NCI-H1417 (cell line): ENCODE measurements at regions not wholly inside any gene's neighbourhood (a gene's known extent, or its start where the extent isn't known, plus 50 kb on each side); places are given as distances from the start of the nearest gene placed in this dataset.

Experiments used
- DNase-seq, 3 experiments: peaks; one replicate each; lab custom pipeline; 2025; lab: John Stamatoyannopoulos, UW

DNA sequence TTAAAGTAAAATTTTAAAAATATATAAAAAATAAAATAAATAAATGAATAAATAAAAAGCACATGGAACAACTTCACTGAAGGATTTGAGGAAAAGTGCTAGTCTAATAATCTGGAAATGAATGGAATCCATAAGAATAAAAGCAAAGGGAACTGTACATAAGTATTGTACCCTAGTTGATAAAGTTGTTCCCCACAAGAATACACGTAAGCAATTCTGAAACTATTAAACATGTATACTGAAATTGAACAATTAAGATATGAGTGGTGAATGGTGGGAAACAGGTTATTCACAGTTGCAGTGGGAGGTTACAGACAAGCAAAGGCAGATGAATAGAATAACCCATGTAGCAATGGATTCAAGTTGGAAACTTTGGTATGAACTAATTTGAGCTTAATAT lies 853.2 kb upstream of the SOX9 start:
- DNase-seq, result no peak

GRCh38 chr17:71269201-71269600 lies 851.6 kb upstream of the SOX9 start:
- DNase-seq, result no peak

- DNase-seq, result no peak
Measured at GRCh38 chr17:71273441-71273840, 847.4 kb upstream of the SOX9 start.

DNA sequence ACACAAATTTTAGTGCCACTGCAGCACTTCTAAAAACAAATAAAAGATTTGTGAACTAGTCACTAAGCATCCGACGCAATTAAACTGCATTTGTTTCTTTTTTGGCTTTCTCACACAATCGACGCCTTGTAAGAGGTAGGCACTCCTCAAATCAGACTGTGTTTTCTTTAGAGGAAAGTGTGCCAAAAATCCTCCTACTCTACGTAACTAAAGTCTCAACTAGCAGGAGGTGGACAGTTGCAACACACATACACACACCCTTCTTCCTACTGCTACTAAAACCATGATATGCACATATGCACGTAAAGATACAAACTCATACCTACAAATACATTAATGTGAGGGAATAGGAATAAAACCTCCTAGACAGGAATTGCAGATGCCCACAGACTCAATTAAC lies 844.7 kb upstream of the SOX9 start:
- no peak for DNase-seq

GRCh38 chr17:71283486-71283885 lies 837.3 kb upstream of the SOX9 start:
- DNase-seq, result no peak

DNA sequence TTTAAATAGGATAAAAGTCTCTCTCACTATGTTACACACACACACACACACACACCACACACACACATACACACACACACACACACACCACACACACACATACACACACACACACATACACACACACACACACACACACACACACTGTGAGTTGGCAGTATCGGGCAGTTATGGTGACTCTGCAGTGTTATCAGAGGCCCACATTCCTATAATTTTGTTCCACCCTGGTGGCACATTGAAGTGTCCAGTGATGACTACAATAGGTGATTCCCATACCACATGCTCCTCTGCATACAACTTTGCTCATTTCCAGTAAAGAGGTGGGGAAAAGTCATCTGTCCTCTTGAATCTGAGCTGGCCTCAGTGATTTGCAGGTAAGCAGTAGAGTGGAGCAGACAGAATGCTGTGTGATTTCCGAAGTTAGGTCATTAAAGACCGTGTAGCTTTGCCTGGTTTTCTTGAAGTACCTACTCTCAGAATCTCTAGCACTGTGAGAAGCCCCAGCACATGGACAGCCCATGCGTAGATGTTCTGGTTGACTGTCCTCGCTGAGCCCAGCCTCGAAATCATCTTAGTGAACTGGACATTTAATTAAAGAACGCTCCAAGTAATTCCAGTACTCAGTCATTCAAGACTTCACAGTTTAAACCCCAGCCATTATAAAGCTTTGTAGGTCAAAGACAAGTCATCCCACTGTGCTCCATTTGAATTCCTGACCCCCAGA lies 836.6 kb upstream of the SOX9 start:
- DNase-seq, result no peak

GRCh38 chr17:71286625-71287024 lies 834.2 kb upstream of the SOX9 start:
- no peak for DNase-seq

DNA sequence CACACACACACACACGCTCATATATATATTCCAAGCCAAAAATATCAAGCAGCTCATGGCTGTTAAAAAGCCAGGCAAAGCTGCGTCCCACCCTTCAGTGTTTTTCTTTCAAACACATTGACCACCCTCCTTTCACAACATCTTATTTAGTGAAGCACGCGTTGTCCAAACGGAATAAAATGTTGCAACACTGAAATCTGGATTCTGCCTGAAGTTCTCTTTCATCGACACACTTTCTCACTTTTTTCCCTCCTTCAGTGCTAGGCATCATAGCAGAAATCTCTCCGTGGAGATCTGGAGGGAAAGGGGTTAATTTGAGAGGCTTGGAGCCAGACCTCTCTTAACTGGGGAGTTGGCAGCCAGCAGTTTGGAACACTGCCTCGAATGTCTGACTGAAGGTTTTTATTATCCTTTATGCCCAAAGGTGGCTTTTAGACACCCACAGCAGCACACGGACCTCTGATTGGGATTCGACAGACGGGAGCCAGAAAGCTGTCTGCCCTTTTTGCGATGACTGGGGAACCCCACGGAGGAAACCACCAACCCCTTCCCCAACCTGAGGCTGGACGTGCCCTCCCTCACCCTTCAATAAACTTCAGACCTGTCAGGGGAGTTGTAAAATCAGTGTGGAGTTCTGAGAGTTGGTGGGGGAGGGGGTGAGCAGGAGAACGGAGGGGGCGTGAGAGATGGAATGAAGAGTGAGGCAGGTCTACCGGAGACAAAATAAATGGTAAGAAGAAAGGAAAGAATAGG lies 833.6 kb upstream of the SOX9 start:
- no peak for DNase-seq

GRCh38 chr17:71292006-71292405 lies 828.8 kb upstream of the SOX9 start:
- no peak for DNase-seq

DNA sequence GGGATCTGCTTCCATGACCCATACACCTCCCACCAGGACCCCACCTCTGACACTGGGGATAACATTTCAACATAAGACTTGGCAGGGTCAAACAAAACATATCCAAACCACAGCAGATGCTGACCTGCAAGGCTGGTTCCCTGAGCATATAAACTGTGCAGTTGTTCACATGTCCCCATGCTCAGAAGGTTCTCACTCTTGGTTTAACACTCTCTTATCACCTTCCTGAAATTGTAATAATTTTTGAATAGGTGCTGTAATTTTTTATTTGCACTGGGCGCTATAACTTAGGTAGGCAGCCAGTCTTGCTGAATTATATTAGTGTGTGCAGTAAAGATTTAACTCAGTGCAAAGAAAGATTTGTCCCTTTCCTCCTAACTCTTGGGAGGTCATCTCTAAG lies 824.8 kb upstream of the SOX9 start:
- DNase-seq, result no peak

DNA sequence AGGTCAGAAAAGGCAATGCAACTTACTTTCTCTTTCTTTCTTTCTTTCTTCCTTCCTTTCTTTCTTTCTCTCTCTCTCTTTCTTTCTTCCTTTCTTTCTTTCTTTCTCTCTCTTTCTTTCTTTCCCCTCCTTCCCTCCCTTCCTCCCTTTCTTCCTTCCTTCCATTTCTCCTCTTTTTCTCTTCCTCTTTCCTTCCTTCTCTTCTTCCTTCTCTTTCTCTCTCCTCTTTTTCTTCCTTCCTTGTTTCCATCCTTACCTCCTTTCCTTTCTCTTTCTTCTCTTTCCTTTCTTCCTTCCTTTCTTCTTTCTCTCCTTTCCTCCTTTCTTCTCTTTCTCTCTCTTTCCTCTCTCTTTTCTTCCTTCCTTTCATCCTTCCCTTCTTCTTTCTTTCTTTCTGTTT lies 819.8 kb upstream of the SOX9 start:
- no peak for DNase-seq

GRCh38 chr17:71302721-71303549 lies 817.9 kb upstream of the SOX9 start:
- no peak for DNase-seq

DNA sequence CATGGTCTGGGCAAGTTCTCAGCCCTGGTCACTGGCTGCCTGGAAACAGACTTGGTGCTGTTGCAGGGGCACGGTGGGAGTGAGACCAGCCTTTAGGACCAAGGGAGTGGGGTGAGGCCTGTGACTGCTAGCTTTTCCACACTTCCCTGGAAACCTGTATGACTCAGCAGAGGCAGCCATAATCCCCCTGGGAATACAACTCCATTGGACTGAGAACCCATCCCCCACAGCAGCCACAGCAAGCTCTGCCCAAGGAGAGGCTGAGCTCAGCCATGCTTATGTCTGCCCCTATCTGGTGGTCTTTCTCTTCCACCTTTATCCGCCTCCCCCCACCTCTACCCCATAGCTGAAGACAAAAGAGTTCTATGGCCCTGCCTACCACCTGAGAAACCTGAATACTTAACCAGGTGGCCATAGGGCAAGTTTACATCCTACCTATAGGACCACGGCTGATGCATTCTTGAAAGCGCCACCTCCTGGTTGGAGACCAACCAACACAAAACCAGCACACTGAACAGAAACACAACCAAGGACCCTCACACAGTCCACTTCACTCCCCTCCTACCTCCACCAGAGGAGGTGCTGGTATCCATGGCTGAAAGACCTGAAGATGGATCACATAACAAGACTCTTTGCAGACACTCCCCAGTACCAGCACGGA lies 816.2 kb upstream of the SOX9 start:
- DNase-seq, result no peak

GRCh38 chr17:71313866-71314265 lies 807.0 kb upstream of the SOX9 start:
- DNase-seq, result no peak

- DNase-seq, result no peak
Measured at GRCh38 chr17:71315568-71315967, 805.3 kb upstream of the SOX9 start.

GRCh38 chr17:71316176-71316897 lies 804.5 kb upstream of the SOX9 start:
- no peak for DNase-seq

- no peak for DNase-seq
Measured at GRCh38 chr17:71320009-71320796, 800.6 kb upstream of the SOX9 start.

- no peak for DNase-seq
Measured at GRCh38 chr17:71325117-71325516, 795.7 kb upstream of the SOX9 start.

DNA sequence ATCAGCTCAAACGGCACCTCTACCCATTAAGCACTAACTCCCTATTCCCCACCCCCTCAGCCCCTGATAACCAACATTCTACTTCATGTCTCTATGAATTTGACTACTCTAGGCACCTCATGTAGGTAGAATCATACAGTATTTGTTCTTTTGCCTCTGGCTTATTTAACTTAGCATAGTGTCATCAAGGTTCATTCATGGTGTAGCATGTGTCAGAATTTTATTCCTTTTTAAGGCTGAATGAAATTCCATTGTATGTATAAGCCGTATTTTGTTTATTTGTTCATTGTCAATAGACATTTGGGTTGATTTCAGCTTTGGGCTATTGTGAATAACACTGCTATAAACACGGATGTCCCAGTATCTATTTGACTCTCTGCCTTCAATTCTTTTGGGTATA lies 794.9 kb upstream of the SOX9 start:
- no peak for DNase-seq

GRCh38 chr17:71327376-71328059 lies 793.3 kb upstream of the SOX9 start:
- no peak for DNase-seq
